ENCODE measurements at regions not wholly inside any gene's neighbourhood (a gene's known extent, or its start where the extent isn't known, plus 50 kb on each side); places are given as distances from the start of the nearest gene placed in this dataset.

GRCh38 chr14:66066981-66067776 lies 419.0 kb upstream of the CCDC196 start:
- DNase-seq = no peak
- no peak overlapping the region for H3K4me3 ChIP-seq
- TF ChIP-seq POLR2A (IDR thresholded peaks at IDR 0.05) (no peak), CTCF (IDR thresholded peaks at IDR 0.05) (no peak)
- H3K36me3 ChIP-seq (replicated peaks in 1 of 2) = no peaks in the 10 kb centered on the region
- intact Hi-C loops (cut with DNase I) = no loop called here
- no peaks in the 10 kb centered on the region for H3K27me3 ChIP-seq
- 81 to 89% (median 85%) methylated on average over 8 to 9 of the region's 9 CpGs for WGBS, 4 donors
- no peaks in the 10 kb centered on the region for H3K4me1 ChIP-seq (replicated peaks in 1 of 2)
- no peaks in the 10 kb centered on the region for H3K9me3 ChIP-seq (replicated peaks in 1 of 3)
- H3K27ac ChIP-seq = no peak overlapping the region

- H3K36me3 ChIP-seq (replicated peaks in 1 of 2) = no peaks in the 10 kb centered on the region
- no peak overlapping the region for H3K4me3 ChIP-seq
- DNase-seq = no peak
- no peaks in the 10 kb centered on the region for H3K9me3 ChIP-seq (replicated peaks in 1 of 3)
- intact Hi-C loops (cut with DNase I) = no loop called here
- no peak for TF ChIP-seq CTCF (IDR thresholded peaks at IDR 0.05)
- TF ChIP-seq POLR2A (IDR thresholded peaks at IDR 0.05) = no peak
- H3K27me3 ChIP-seq = no peaks in the 10 kb centered on the region
- 83 to 99% (median 93%) methylated on average over 2 of the region's 2 CpGs for WGBS, 4 donors
- no peak overlapping the region for H3K27ac ChIP-seq
- no peaks in the 10 kb centered on the region for H3K4me1 ChIP-seq (replicated peaks in 1 of 2)
Measured at GRCh38 chr14:66069036-66069435, 417.1 kb upstream of the CCDC196 start.

GRCh38 chr14:66069830-66070541 lies 416.2 kb upstream of the CCDC196 start:
- H3K27me3 ChIP-seq = no peaks in the 10 kb centered on the region
- 78 to 87% (median 83%) methylated on average over 5 to 7 of the region's 7 CpGs for WGBS, 4 donors
- no peak for DNase-seq
- no peaks in the 10 kb centered on the region for H3K4me1 ChIP-seq (replicated peaks in 1 of 2)
- intact Hi-C loops (cut with DNase I) = loop anchor here in 1 of 2 donors (10.0 kb wide), 1 partner anchor 905 kb away; no protein-coding TSS in a partner anchor
- no peak for TF ChIP-seq POLR2A (IDR thresholded peaks at IDR 0.05)
- TF ChIP-seq CTCF (IDR thresholded peaks at IDR 0.05) = no peak
- no peaks in the 10 kb centered on the region for H3K9me3 ChIP-seq (replicated peaks in 1 of 3)
- no peak overlapping the region for H3K27ac ChIP-seq
- no peak overlapping the region for H3K4me3 ChIP-seq
- no peaks in the 10 kb centered on the region for H3K36me3 ChIP-seq (replicated peaks in 1 of 2)

GRCh38 chr14:66070542-66071319 lies 415.4 kb upstream of the CCDC196 start:
- TF ChIP-seq POLR2A (IDR thresholded peaks at IDR 0.05) (no peak), CTCF (IDR thresholded peaks at IDR 0.05) (peak; percentile 45 to 72 (median 67))
- 54 to 59% (median 58%) methylated on average over 12 of the region's 12 CpGs for WGBS, 4 donors
- no peak overlapping the region for H3K4me3 ChIP-seq
- H3K27ac ChIP-seq = no peak overlapping the region
- intact Hi-C loops (cut with DNase I) = loop anchor here in 1 of 2 donors (10.0 kb wide), 1 partner anchor 906 kb away; no protein-coding TSS in a partner anchor
- no peaks in the 10 kb centered on the region for H3K9me3 ChIP-seq (replicated peaks in 1 of 3)
- no peaks in the 10 kb centered on the region for H3K27me3 ChIP-seq
- peak in 6 of 7 donors; percentile 27 to 67 (median 42) for DNase-seq
- no peaks in the 10 kb centered on the region for H3K4me1 ChIP-seq (replicated peaks in 1 of 2)
- H3K36me3 ChIP-seq (replicated peaks in 1 of 2) = no peaks in the 10 kb centered on the region
